ENCODE measurements at regions not wholly inside any gene's neighbourhood (a gene's known extent, or its start where the extent isn't known, plus 50 kb on each side); places are given as distances from the start of the nearest gene placed in this dataset.

DNA sequence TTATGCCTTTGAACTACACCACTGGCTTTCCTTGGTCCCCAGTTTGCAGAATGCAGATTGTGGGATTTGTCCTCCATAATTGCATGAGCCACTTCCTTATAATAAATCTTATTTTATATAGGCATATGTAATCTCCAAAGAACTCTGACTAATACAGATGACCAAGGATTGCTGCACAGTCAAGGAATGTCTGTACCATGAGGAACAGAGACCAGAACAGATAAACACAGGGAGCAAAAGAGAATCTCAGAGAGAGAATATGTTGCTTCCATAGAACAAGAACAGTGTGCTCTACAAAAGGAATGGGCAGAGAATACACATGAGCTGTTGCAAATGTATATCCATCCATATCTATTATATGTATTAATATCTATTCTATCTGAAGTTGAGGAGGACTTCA lies 111.1 kb downstream of the ADRA2C start:
- TF ChIP-seq, protein P1, sequence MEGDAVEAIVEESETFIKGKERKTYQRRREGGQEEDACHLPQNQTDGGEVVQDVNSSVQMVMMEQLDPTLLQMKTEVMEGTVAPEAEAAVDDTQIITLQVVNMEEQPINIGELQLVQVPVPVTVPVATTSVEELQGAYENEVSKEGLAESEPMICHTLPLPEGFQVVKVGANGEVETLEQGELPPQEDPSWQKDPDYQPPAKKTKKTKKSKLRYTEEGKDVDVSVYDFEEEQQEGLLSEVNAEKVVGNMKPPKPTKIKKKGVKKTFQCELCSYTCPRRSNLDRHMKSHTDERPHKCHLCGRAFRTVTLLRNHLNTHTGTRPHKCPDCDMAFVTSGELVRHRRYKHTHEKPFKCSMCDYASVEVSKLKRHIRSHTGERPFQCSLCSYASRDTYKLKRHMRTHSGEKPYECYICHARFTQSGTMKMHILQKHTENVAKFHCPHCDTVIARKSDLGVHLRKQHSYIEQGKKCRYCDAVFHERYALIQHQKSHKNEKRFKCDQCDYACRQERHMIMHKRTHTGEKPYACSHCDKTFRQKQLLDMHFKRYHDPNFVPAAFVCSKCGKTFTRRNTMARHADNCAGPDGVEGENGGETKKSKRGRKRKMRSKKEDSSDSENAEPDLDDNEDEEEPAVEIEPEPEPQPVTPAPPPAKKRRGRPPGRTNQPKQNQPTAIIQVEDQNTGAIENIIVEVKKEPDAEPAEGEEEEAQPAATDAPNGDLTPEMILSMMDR (conservative IDR thresholded peaks at IDR 0.05; ENCODE audit: low read length), result no peak
- no peak for TF ChIP-seq EZH2phosphoT487 (IDR thresholded peaks at IDR 0.05; ENCODE audit: borderline replicate concordance, low read depth, low read length)
- H3K36me3 ChIP-seq (ENCODE audit: insufficient read depth, low read length), result no peaks in the 10 kb centered on the region
- no peaks in the 10 kb centered on the region for H3K9me3 ChIP-seq (ENCODE audit: low read length)
- H3K9me2 ChIP-seq (ENCODE audit: insufficient read depth, low read length), result no peaks in the 10 kb centered on the region
- intact Hi-C loops (cut with micrococcal nuclease; ENCODE audit: unreplicated experiment), result no loop called here
- no peak for DNase-seq (ENCODE audit: low spot score)
- no peak overlapping the region for H3K27ac ChIP-seq (ENCODE audit: low read depth, low read length, poor library complexity, severe bottlenecking)
- no TSS peak for BruUV-seq (replicated peaks)
- POLR2A ChIA-PET, result no interaction called here
- no peaks in the 10 kb centered on the region for H3K79me2 ChIP-seq (ENCODE audit: insufficient read depth, low read depth, low read length)
- H2AFZ ChIP-seq (ENCODE audit: low read length), result no peak overlapping the region
- no peak overlapping the region for H3K4me3 ChIP-seq (ENCODE audit: low read depth, low read length, poor library complexity, severe bottlenecking)
- H4K20me1 ChIP-seq (ENCODE audit: insufficient read depth, low read length), result no peaks in the 10 kb centered on the region
- CTCF ChIA-PET (ENCODE audit: unreplicated experiment), result no interaction called here
- H3K4me1 ChIP-seq (ENCODE audit: insufficient read depth, low read length, poor library complexity, severe bottlenecking), result no peaks in the 10 kb centered on the region
- H3K4me2 ChIP-seq (ENCODE audit: low read length), result no peak overlapping the region

DNA sequence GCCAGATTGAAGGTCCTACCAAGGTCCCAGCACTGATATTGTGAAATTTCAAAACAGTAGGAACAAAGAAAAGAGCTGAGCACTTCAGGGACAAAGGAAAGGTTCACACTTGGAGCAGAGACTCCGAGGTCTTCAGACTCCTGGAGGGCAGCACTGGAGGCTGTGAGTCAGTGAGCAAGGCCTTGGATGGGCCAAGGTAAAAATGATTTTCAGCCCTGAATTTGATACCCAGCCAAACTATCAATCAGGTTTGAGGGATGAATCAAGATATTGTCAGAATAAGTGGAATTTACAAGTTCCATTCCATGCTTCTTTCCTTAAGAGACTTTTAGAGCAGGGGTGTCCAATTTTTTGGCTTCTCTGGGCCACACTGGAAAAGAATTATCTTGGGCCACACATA lies 111.7 kb downstream of the ADRA2C start:
- Histone ChIP-seq H3K9me3 (ENCODE audit: low read length) (no peaks in the 10 kb centered on the region), H2AFZ (ENCODE audit: low read length) (no peak overlapping the region), H3K4me1 (ENCODE audit: insufficient read depth, low read length, poor library complexity, severe bottlenecking) (no peaks in the 10 kb centered on the region), H4K20me1 (ENCODE audit: insufficient read depth, low read length) (no peaks in the 10 kb centered on the region), H3K36me3 (ENCODE audit: insufficient read depth, low read length) (no peaks in the 10 kb centered on the region), H3K79me2 (ENCODE audit: insufficient read depth, low read depth, low read length) (no peaks in the 10 kb centered on the region), H3K9me2 (ENCODE audit: insufficient read depth, low read length) (no peaks in the 10 kb centered on the region), H3K4me3 (ENCODE audit: low read depth, low read length, poor library complexity, severe bottlenecking) (no peak overlapping the region), H3K4me2 (ENCODE audit: low read length) (no peak overlapping the region), H3K27ac (ENCODE audit: low read depth, low read length, poor library complexity, severe bottlenecking) (no peak overlapping the region)
- no TSS peak for BruUV-seq (replicated peaks)
- intact Hi-C loops (cut with micrococcal nuclease; ENCODE audit: unreplicated experiment), result no loop called here
- DNase-seq (ENCODE audit: low spot score), result no peak
- ChIA-PET POLR2A (interaction anchor here (0.6 kb wide), 2 partner anchors 62 to 1152 kb away, joined by 3 read pairs; no protein-coding TSS in a partner anchor), CTCF (ENCODE audit: unreplicated experiment) (no interaction called here)
- TF ChIP-seq, protein P1 (conservative IDR thresholded peaks at IDR 0.05; ENCODE audit: low read length), result no peak
- TF ChIP-seq EZH2phosphoT487 (IDR thresholded peaks at IDR 0.05; ENCODE audit: borderline replicate concordance, low read depth, low read length), result no peak

DNA sequence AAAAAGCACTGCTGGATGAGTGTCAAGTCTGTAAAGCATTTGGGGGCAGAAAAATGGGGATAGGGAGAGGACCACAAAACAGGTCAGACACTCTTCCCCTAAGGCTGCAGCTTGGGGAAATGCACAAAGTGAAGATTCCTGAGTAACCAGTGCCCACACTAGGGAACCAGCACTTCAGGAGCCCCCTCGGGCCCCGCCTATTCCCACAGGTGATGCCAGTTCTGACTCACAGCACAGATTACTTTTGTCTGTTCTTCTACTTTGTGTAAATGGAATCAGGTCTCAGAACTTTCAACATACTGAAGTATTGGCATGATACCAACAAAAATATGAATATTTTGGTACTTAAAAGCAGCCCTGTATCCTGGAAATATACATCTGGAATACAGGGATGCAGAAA lies 112.5 kb downstream of the ADRA2C start:
- DNase-seq (ENCODE audit: low spot score), result no peak
- POLR2A ChIA-PET, result no interaction called here
- H3K27ac ChIP-seq (ENCODE audit: low read depth, low read length, poor library complexity, severe bottlenecking), result no peak overlapping the region
- no peaks in the 10 kb centered on the region for H3K36me3 ChIP-seq (ENCODE audit: insufficient read depth, low read length)
- intact Hi-C loops (cut with micrococcal nuclease; ENCODE audit: unreplicated experiment), result no loop called here
- no TSS peak for BruUV-seq (replicated peaks)
- no peaks in the 10 kb centered on the region for H3K79me2 ChIP-seq (ENCODE audit: insufficient read depth, low read depth, low read length)
- no peak overlapping the region for H2AFZ ChIP-seq (ENCODE audit: low read length)
- H3K4me3 ChIP-seq (ENCODE audit: low read depth, low read length, poor library complexity, severe bottlenecking), result no peak overlapping the region
- CTCF ChIA-PET (ENCODE audit: unreplicated experiment), result no interaction called here
- TF ChIP-seq, protein P1 (conservative IDR thresholded peaks at IDR 0.05; ENCODE audit: low read length), result no peak
- TF ChIP-seq EZH2phosphoT487 (IDR thresholded peaks at IDR 0.05; ENCODE audit: borderline replicate concordance, low read depth, low read length), result no peak
- H3K4me2 ChIP-seq (ENCODE audit: low read length), result no peak overlapping the region
- no peaks in the 10 kb centered on the region for H3K4me1 ChIP-seq (ENCODE audit: insufficient read depth, low read length, poor library complexity, severe bottlenecking)
- H4K20me1 ChIP-seq (ENCODE audit: insufficient read depth, low read length), result no peaks in the 10 kb centered on the region
- no peaks in the 10 kb centered on the region for H3K9me2 ChIP-seq (ENCODE audit: insufficient read depth, low read length)
- H3K9me3 ChIP-seq (ENCODE audit: low read length), result no peaks in the 10 kb centered on the region

Measured in OCI-LY7 (cell line).